HEK293T (cell line): ENCODE measurements at regions not wholly inside any gene's neighbourhood (a gene's known extent, or its start where the extent isn't known, plus 50 kb on each side); places are given as distances from the start of the nearest gene placed in this dataset.

Source experiments
- ARNT ChIP-seq: fragments of 450-650 bp; IDR thresholded peaks from 2 replicates; pipeline ENCODE4 v1.6.1; 2017; ENCODE audit warnings: mild to moderate bottlenecking
- ELF4 ChIP-seq: fragments of 450-650 bp; IDR thresholded peaks from 2 replicates; pipeline ENCODE4 v1.6.1; 2017; ENCODE audit warnings: antibody characterized with exemption
- FOXA1 ChIP-seq: fragments of 450-650 bp; IDR thresholded peaks from 2 replicates; pipeline ENCODE4 v1.6.1; 2016; ENCODE audit warnings: mild to moderate bottlenecking
- FOXK2 ChIP-seq: fragments of 450-650 bp; IDR thresholded peaks from 2 replicates; pipeline ENCODE4 v1.6.1; 2016; ENCODE audit warnings: mild to moderate bottlenecking
- FOXM1 ChIP-seq: fragments of 450-650 bp; IDR thresholded peaks from 2 replicates; pipeline ENCODE4 v1.6.1; 2017; ENCODE audit warnings: mild to moderate bottlenecking, borderline replicate concordance
- NFRKB ChIP-seq: fragments of 450-650 bp; IDR thresholded peaks from 2 replicates; pipeline ENCODE4 v1.6.1; 2016; ENCODE audit warnings: mild to moderate bottlenecking, moderate library complexity
- SP1 ChIP-seq: fragments of 450-650 bp; IDR thresholded peaks from 2 replicates; pipeline ENCODE4 v1.6.1; 2017
- ZNF384 ChIP-seq: fragments of 450-650 bp; IDR thresholded peaks from 2 replicates; pipeline ENCODE4 v1.6.1; 2016

- TF ChIP-seq SP1 (no peak), ARNT (no peak), FOXA1 (no peak), ZNF384 (no peak), FOXM1 (no peak), NFRKB (no peak), ELF4 (no peak), FOXK2 (no peak)
These were observed 378.0 kb downstream of the TBC1D4 start for GRCh38 chr13:75103976-75104375.
